ENCODE measurements at regions not wholly inside any gene's neighbourhood (a gene's known extent, or its start where the extent isn't known, plus 50 kb on each side); places are given as distances from the start of the nearest gene placed in this dataset.

DNA sequence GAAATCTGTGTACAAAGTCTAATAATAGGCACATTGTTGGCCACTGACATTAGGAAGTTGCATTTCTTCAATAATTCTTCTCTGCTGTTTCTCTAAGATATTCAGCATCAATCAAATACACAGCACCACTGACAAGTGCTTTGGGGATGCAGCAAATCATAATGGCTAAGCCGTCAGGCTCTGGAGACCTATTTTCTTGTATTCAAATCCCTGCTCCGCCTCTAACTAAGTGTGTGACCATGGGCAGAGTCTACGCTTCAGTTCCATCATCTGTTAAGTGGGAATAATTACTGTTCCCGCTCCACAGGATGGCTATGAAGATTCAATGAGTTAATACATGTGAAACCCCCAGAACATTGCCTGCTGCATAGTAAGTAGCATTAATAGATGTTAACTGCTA, 176.9 kb downstream of the ADGRL4 start:
- H3K4me1 Mint-ChIP-seq (ENCODE audit: low read depth), result peaks cover 16% of the 10 kb centered on the region
- no peaks in the 10 kb centered on the region for H3K27me3 Mint-ChIP-seq (ENCODE audit: low read depth)
- no peak overlapping the region for H3K4me3 Mint-ChIP-seq
- no peak overlapping the region for H3K27ac Mint-ChIP-seq
- ATAC-seq (replicated peaks in 1 of 2) (no peak), DNase-seq (no peak)
- no peaks in the 10 kb centered on the region for H3K36me3 Mint-ChIP-seq (ENCODE audit: insufficient read depth in 2 of 2)
- H3K9me3 Mint-ChIP-seq, result no peaks in the 10 kb centered on the region

DNA sequence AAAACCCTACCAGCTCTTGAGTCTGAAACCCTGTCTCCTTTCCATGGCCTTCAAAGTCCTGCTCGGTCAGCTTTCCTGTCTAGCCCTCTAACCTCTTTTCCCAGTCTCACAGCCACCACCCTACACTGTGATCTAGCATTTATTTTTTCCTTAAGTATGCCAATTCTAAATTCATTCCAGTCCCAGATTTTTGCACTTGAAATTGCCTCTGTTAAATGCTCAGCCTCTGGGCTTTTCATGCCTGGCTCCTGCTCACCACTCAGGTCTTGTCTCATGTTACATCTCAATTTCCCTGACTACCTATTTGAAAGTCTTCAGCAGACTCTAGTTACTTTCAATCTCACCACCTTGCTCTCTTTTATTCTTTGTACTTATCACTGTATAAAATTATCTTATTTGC, 176.2 kb downstream of the ADGRL4 start:
- DNase-seq (no peak), ATAC-seq (replicated peaks in 1 of 2) (no peak)
- peaks cover 16% of the 10 kb centered on the region for H3K4me1 Mint-ChIP-seq (ENCODE audit: low read depth)
- H3K9me3 Mint-ChIP-seq, result no peaks in the 10 kb centered on the region
- H3K36me3 Mint-ChIP-seq (ENCODE audit: insufficient read depth in 2 of 2), result no peaks in the 10 kb centered on the region
- H3K27ac Mint-ChIP-seq, result no peak overlapping the region
- no peaks in the 10 kb centered on the region for H3K27me3 Mint-ChIP-seq (ENCODE audit: low read depth)
- no peak overlapping the region for H3K4me3 Mint-ChIP-seq

DNA sequence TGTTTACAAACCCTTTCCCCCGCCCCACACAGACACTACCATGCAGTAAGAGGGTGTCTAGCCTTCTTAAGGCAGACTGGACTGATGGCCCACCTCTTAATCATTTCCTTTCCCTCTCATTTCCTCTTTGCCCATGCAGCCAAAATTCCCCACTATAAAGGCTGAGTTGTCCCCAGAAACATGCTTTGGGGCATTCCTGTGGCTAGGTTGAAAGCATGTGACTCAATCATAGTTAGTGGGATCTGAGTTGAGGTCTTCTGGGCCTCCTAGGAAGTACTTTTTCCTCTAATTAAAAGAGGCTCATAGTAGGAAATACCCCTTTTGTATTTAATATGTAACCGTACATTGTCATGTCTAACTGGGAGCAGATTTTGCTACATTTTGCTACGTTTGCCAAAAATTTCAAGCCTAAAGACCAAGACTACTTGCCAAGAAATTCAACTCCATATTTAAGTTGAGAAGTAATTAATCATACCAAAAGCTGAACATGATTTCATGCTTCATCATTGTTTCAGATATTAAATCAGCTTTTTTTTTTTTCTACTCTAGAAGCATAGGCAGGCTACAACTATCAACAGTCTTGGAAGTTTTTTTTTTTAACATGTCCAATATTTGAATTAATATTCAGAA, 174.7 kb downstream of the ADGRL4 start:
- no peaks in the 10 kb centered on the region for H3K9me3 Mint-ChIP-seq
- peak; percentile 37 to 44 for ATAC-seq (replicated peaks in 1 of 2)
- H3K36me3 Mint-ChIP-seq (ENCODE audit: insufficient read depth in 2 of 2), result no peaks in the 10 kb centered on the region
- H3K4me3 Mint-ChIP-seq, result no peak overlapping the region
- H3K27ac Mint-ChIP-seq, result no peak overlapping the region
- H3K4me1 Mint-ChIP-seq (ENCODE audit: low read depth), result peaks cover 26% of the 10 kb centered on the region
- no peaks in the 10 kb centered on the region for H3K27me3 Mint-ChIP-seq (ENCODE audit: low read depth)
- DNase-seq, result no peak

DNA sequence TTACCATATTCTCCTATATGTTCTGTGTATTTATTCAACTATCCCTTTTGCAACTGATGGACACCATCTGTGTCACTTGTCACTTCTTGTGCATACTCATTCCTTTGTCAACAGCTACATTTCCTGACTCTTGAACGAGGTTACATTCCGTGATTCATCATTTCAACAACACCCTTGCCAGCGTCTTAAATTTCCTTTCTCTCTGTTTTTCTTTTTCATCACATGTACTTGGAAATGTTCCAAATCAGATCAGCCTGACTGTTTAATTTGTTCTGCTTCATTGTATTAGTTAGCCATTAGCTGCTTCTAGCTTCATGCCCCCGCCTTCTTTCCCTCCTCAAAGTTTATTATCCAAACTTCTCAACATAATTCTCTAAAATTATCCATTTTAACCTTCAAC, 173.0 kb downstream of the ADGRL4 start:
- no peaks in the 10 kb centered on the region for H3K9me3 Mint-ChIP-seq

DNA sequence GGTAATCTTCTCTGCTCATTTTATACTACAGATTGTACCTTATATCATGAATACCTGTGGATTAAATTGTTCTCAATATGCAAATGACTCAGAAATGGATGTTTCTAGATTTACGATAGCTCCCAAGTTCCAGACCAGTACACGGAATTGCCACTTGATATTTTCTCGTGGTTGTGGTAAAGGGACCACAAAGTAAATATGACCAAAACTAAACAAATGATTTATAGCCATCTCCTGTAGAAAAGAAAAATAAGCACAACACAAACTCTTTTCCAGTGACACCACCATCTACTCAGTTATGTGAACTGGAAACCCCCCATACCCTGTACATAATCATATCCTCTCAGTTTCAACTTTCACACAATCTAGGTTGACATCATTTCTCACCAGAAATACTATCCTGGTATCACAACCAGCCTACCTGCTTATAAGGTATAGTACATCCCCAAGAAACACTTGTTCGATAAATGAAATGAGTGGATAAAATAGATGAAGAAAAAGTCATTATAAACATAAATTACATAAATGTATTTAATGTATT, 172.3 kb downstream of the ADGRL4 start:
- no peak for DNase-seq
- Mint-ChIP-seq H3K27me3 (ENCODE audit: low read depth) (no peaks in the 10 kb centered on the region), H3K4me3 (peak overlapping the region in 1 of 2 donors; percentile 43), H3K4me1 (ENCODE audit: low read depth) (peaks cover 32% of the 10 kb centered on the region), H3K36me3 (ENCODE audit: insufficient read depth in 2 of 2) (no peaks in the 10 kb centered on the region), H3K27ac (peak overlapping the region; percentile 59), H3K9me3 (no peaks in the 10 kb centered on the region)
- ATAC-seq (replicated peaks in 1 of 2), result peak; percentile 87 to 88

More for the DNA sequence above, 173.0 kb downstream of the ADGRL4 start:
- H3K27me3 Mint-ChIP-seq (ENCODE audit: low read depth), result no peaks in the 10 kb centered on the region
- DNase-seq, result no peak
- H3K4me1 Mint-ChIP-seq (ENCODE audit: low read depth), result peaks cover 32% of the 10 kb centered on the region
- H3K4me3 Mint-ChIP-seq, result peak overlapping the region in 1 of 2 donors; percentile 43
- no peaks in the 10 kb centered on the region for H3K36me3 Mint-ChIP-seq (ENCODE audit: insufficient read depth in 2 of 2)
- H3K27ac Mint-ChIP-seq, result no peak overlapping the region
- peak in 1 of 2 donors; percentile 41 for ATAC-seq (replicated peaks in 1 of 2)

DNA sequence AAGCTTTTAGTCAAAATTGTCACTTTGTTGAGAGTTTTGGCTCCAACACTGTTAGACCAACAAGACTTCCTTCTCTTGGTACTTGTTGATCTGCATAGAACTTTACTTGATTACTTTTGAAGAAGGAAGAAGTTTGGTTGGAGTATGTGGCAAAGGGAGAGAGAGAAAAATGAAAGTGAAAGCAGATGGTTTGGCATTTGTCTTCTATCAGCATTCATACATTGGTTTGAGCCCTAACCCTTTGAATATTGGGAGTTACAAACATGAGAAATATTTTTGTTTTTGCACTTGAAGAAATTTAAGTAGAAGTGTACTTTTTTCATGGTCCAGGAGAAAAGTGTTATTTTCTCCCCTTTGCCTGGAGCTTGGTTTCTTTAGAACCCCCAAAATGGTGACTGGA, 169.8 kb downstream of the ADGRL4 start:
- H3K4me3 Mint-ChIP-seq, result peak overlapping the region in 1 of 2 donors; percentile 26
- H3K27ac Mint-ChIP-seq, result no peak overlapping the region
- H3K36me3 Mint-ChIP-seq (ENCODE audit: insufficient read depth in 2 of 2), result no peaks in the 10 kb centered on the region
- peaks cover 32% of the 10 kb centered on the region for H3K4me1 Mint-ChIP-seq (ENCODE audit: low read depth)
- no peaks in the 10 kb centered on the region for H3K27me3 Mint-ChIP-seq (ENCODE audit: low read depth)
- DNase-seq (no peak), ATAC-seq (replicated peaks in 1 of 2) (no peak)
- H3K9me3 Mint-ChIP-seq, result no peaks in the 10 kb centered on the region

DNA sequence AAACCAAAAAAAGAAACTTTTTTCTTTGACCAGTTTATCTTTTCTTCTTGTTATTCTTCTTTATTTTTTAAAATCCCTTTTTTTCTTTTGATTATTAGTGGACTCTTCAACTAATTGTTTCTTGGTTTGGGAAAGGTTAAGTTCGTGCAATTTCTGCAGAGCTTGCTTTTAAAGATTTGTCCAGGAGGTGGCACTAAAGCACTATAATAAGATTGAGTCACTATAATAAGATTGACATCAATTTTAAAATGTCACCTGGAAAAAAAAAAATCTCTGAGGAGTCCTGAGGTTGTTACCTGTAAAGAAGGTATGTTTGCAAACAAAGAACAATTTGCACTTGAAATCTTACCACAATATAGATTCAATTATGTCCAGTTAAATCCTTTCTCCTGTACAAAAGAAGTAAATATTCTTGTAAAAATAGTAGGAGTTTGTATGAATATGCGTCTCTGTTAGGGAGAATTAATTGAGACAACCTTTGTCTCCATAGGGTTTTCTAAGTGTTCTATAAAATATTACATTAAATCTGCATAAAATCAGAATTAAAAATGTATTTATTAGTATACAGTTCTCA, 166.7 kb downstream of the ADGRL4 start:
- DNase-seq (peak; percentile 18 to 28), ATAC-seq (replicated peaks in 1 of 2) (no peak)
- Mint-ChIP-seq H3K4me1 (ENCODE audit: low read depth) (peaks cover 15% of the 10 kb centered on the region), H3K36me3 (ENCODE audit: insufficient read depth in 2 of 2) (no peaks in the 10 kb centered on the region), H3K27ac (no peak overlapping the region), H3K9me3 (no peaks in the 10 kb centered on the region), H3K27me3 (ENCODE audit: low read depth) (no peaks in the 10 kb centered on the region), H3K4me3 (no peak overlapping the region)

All from activated T-cell treated with anti-CD3 and anti-CD28 coated beads, Interleukin-2, amount 50 U/mL, for 72 hours (primary cell).